HG02852 (cell line): ENCODE measurements at regions not wholly inside any gene's neighbourhood (a gene's known extent, or its start where the extent isn't known, plus 50 kb on each side); places are given as distances from the start of the nearest gene placed in this dataset.
"Not testable (repeated sequence)": the region's sequence is repeated elsewhere in the genome, so short reads cannot be mapped to it uniquely, and the experiment has no call there.

ENCODE experiments used
- ATAC-seq: cut with Tn5 transposase; IDR thresholded peaks from one replicate; pipeline ENCODE4 v1.9.1; 2021; ENCODE audit warnings: mild to moderate bottlenecking, moderate library complexity; ENCODE audit not compliant: unreplicated experiment

DNA sequence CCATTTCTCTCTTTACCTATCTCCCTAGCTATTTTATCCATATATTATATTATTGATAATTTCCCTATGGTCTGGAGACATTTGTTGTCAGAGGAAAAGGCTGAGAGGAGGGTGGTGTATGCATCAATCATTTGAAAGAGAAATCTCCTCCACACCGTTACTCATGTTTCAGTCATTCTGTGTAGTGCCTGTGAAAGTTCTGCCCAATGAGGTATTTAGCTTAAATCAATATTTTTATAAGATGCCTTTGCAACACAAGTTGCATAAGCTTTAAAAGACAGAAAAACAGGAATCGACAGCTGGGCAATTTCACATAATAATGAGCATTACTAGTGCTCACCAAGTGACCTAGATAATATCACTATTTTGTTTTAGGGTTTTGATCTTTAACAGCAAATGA, 363.7 kb upstream of the FSIP2 start:
- no peak for ATAC-seq

DNA sequence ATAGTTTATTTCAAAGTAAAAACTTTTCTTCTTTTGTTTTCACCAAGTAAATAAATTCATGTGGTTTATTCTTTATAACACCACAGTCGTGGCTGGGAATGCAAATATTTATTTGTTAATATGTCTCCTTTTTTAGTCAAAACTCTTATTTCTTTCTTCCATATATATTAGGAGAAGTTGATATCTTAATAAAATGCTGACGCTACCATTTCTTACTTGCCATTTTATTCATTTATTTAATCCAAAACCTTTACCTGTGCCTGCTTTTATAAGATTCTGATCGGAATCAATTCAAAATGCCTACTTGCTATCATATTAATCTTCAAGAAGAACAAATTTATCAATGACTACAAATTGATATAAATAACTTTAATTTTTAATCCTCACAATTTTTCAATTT, 362.9 kb upstream of the FSIP2 start:
- ATAC-seq: no peak

DNA sequence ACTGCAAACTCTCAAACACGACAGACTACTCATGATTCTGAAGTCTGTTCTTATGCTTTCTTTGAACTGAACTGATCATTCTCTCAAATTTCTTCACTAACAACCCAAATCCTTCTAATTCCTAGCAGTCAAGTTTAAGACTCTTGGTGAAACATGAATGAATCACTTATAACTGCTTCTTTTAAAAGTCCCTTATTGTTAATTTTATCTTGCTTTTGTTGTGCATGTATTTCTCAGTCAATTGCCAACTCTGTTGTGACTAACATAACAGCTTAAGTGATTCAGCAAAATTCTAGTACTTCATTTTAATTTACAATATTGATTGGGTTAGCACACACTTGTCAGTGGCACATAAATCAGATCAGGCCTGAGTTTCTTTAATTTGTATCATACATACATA, 357.0 kb upstream of the FSIP2 start:
- ATAC-seq: no peak

DNA sequence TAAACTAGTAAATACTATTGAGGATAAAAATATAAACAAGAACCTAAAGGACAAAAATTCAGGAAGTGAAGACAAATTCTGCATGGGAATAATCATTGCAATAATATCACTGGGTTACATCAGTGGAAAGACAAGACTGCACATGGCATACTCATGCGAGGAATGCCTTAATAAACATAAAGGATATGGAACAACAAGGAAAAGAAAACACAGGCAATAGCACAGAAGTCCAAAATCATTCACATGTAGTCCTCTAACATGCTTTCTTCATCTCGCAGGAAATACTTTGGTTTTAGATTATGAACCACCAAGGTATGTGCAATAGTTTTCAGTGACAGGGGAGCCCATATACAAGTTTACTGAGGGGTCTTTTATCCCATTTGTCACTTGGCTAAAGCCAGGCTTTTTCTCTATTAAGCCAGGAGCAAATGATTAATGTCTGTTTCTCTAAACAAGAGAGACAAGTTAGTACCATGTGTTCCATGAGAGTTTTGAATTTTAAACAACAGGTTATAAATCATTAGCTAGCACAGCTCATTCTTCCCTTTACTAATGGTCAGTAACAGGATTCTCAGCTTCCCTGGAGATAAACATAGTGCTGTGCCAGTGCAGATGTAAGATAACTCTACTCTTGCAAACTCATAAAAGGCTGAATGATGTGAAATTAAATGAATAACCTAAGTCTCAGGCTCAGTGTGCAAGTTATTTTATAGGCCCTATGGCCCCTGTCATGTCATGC, 353.6 kb upstream of the FSIP2 start:
- ATAC-seq: no peak

DNA sequence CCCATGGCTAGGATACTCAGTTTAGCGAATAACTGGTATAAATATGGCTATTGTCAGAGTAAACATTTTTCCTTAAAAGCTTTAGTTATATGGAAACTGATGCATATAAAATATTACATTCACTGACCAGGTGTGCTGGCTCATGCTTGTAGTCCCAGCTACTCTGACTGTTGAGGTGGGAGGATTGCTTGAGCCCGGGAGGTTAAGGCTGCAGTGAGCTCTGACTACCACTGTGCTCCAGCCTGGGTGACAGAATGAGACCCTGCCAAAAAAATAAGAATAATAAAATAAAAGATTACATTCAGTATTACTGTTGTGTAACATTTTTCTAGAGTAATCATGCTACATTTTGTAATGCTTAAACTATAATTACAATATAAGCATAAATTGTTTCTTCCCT, 350.4 kb upstream of the FSIP2 start:
- ATAC-seq: no peak

DNA sequence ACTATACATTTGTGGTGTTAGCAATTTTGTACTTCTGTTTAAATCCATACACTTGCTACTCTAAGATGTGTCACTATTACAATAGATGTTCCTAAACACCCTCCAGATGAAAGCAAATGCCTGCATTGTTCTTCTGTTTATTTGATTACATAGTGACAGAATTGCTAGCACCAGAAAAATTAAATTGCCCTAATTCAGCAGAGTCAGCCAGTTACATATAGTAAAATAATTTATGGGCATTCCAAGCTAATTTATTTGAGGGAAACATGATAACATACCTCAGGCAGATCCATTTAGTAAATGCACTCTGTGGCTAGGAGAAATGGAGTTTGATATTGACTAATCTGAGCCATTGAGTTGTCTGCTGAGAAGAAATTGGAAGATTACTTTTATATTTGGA, 347.1 kb upstream of the FSIP2 start:
- ATAC-seq: no peak

DNA sequence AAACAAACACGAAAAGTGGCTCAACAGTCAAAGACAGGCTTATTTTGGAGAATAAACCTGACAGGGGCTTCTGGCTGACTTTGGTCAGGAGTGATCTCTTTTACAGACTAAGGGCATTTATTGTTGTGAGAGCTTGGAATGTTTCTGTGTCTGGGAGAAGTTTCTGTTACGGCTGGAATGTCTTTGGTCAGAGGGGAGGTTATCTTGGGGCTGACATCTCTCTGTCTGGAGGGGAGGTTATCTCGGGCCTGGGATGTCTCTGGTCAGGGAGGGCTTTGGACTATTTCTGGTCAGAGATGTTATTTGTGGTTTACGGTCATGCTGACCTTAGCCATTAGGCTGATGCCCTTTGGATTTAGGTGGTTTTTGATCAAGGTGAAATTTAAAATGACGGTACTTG, 345.5 kb upstream of the FSIP2 start:
- ATAC-seq: no peak

DNA sequence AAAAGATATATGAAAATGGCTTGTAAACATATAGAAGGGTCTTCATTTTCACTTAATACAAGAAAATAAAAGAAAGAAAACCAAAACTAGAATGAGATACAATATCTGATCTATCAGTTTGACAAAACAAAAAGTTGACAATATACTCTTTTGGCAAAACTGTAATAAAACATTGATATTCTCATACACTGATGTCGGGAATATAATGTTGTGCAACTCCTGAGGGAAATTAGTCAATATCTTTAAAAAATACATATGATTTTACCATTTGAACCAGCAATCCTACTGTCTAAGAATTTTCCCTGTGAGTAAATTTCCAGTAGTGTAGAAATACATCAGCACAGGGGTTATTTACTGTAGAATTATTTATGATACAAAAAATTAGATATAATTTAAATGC, 336.1 kb upstream of the FSIP2 start:
- ATAC-seq: no peak

DNA sequence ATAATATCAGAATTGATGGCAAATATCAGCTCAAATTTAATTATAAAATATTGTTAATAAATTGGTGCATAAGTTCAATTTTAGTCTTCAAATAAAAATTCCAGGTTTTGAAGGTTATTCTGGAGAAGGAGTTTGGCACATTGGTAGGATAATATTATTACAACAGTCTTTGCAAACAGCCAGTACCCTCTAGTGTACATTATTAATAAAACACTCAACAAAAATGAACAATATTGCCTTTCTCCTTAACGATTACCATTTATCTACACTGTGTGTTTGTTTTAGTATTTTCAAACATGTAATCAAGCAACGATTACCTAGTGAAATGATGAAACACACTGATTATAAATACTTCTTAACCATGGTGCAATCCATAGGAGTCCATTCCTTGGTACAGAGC, 334.0 kb upstream of the FSIP2 start:
- ATAC-seq: no peak

DNA sequence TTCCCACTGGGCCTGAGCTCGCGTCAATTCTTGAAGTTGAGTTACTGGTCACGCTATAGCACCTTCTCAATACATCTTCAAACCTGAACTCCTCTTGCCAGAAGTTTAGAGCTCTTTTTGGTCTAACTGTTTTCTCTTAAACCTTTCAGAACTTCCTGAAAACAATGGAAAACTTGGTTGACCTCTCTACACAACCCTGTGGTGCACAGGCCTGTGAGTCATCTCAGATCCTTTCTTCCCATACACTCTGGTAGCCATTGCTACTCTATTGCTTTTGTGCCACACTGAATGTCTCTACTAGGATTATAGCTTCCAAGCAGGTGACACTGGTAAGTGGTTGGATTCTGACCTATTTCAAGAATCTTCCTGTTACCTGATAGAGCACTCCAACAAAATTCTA, 321.5 kb upstream of the FSIP2 start:
- ATAC-seq: no peak

DNA sequence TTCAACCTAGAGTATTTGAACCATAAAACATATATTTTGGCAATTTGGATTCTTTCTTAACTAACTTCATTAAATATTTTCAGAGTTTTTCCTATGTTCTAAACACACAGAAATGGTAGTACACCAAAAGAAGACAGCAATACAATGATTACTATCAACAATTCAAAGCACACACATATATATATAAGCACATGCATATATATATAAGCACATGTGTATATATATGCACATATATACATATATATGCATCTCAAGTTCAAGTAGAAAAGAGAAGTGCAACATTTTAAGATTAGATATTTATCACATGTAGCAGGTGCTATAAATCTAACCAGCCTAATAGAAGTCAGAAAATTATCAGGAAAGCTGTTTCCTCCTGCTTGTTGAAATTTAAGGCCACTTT, 320.9 kb upstream of the FSIP2 start:
- no peak for ATAC-seq

DNA sequence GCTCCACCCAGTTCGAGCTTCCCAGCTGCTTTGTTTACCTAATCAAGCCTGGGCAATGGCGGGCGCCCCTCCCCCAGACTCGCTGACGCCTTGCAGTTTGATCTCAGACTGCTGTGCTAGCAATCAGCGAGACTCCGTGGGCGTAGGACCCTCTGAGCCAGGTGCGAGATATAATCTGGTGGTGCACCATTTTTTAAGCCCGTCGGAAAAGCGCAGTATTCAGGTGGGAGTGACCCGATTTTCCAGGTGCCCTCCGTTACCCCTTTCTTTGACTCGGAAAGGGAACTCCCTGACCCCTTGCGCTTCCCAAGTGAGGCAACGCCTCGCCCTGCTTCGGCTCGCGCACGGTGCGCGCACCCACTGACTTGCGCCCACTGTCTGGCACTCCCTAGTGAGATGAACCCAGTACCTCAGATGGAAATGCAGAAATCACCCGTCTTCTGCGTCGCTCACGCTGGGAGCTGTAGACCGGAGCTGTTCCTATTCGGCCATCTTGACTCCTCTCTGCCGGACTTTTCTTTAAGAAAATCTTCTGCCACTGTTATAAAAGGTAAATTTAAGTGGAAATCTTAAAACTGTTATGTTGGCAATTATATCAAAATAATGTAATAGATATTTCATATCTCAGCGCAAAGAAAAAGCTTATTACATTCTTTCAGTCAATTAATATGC, 313.5 kb upstream of the FSIP2 start:
- ATAC-seq: not testable (repeated sequence)

DNA sequence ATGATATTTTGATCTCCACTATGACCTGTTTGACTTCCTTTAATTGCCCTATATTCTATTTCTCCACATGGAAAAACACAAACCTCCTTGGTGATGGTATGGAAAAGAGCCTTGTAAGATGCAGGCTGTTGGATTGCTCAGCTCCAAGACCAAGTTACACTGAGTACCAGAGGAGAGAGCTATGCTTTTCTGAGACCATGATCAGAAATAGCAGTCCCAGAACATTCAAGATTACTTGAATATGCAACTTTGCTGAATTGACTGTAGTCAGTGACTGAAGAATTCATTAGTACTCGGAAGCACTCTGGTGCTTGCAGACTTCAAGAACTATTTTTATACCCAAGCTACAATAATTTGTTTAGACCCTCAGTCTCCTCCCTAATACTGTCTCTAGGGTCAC, 310.6 kb upstream of the FSIP2 start:
- ATAC-seq: no peak

DNA sequence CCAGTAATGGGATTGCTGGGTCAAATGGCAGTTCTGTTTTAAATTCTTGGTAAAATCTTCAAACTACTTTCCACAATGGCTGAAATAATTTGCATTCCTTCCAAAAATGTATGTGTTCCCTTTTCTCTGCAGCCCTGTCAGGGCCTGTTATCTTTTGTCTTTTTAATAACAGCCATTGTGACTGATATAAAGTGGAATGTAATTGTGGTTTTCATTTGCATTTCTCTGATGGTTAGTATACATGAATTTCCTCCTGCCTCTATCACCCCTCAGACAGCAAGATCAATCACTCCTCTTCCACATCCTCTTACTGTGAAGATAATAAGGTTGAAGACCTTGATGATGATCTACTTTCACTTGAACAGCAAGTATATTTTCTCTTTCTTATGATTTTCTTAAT, 304.8 kb upstream of the FSIP2 start:
- ATAC-seq: no peak

DNA sequence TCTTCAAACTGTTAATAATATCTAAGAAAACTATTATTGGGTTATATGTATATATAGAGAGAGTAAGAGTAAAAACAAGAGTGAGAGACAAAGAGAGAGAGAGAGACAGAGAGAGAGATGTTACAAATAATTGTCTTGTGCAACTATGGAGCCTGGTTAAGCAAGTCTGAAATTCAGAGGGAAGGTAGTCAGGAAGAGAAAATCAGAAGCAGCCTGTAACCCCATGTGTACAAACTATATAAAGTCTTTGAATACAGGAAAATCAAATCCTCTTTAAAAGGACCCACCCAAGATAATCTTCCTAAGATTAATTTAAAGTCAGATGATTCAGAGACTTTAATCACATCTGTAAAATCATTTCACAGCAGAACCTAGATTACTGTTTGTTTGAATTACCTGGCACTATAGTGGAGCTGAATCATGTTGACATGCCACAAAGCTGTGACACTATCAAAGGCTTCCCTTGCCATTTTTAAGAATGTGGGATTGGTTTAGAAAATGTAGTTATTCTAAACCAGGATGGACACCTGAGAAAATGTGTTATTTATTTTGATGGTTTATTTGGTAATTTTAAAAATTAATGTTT, 301.7 kb upstream of the FSIP2 start:
- no peak for ATAC-seq

DNA sequence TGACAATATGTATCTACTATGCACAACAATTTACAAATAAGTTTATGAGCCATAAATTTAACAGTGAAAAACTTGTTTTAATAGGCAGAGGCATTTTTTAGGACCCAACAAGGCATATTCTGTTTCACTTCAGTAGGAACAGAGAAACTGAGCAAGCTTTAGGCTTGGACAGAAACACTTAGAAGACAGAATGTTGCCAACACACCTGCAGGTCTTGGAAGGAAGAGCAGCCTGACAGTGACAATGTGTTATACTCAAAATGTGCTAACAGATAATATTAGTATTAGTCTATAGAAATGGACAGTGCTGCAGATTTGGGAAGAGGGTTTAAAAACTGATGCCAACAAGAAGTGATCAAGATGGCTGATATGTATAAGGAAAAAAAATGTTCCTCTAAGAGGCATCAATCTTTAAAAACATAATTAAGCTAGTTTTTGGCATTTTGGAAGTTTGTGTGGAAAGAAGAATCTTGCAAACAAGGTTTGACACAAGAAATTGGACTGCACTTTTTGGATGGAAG, 297.1 kb upstream of the FSIP2 start:
- ATAC-seq: no peak

DNA sequence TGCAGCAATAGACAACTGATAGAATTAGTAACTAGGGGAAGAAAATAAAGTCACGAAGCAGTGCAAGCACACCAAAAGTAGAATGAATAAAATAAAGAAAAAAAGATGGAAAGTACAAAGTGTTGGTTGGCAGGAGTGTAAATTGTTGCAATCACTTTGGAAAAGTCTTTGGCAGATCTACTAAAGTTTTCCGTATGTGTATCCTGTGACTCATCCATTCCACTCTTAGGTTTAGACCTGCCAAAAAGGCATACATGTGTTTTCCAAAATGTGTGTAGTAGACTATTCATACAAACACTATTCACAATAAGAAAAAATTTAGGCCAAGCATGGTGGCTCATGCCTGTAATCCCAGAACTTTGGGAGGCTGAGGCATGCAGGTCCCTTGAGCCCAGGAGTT, 282.1 kb upstream of the FSIP2 start:
- no peak for ATAC-seq

DNA sequence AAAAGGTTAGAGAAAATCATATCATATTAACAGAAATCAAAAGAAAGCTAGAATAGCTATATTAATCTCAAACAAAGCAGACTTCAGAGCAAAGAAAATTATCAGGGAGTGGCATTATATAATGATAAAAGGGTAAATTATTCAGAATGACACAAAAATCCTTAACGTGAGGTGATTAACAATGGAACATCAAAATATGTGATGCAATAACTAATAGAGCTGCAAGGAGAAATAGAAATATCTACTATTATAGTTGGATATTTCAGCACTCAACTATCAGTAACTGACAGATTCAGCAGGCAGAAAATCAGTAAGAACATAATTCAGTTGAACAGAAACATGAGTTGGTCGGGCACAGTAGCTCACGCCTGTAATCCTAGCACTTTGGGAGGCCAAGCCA, 275.1 kb upstream of the FSIP2 start:
- ATAC-seq: no peak

DNA sequence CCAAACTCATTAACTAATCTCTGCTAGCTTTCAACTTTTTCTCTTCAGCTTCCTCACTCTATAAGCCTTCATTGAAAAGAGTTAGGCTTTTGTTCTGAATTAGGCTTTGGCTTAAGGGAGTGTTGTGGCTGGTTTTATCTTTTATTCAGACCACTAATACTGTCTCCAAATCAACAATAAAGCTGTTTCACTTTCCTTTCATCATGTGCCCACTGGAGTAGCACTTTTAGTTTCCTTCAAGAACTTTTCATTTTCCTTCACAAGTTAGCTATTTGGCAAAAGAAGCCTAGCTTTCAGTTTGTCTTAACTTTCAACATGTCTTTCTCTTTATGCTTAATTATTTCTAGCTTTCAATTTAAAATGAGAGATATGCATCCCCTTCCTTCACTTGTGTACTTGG, 271.7 kb upstream of the FSIP2 start:
- ATAC-seq: no peak

DNA sequence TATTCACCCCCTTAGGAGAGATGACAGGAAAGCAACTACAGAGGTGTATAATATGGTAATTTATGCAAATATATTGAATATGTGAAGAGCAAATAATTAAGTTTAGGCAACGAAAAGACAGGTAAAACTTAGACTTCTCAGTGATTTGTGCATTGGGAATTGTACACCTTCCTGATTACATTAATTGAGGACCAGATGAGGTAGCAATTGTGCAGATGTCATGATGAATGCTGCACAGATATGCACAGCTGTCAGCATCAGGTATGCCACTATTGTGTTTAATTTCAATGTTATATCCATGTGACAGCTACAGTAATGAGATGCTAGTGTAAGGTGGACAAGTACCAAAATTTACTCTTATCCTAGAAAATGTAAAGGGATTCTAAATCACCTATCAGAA, 267.2 kb upstream of the FSIP2 start:
- ATAC-seq: no peak

DNA sequence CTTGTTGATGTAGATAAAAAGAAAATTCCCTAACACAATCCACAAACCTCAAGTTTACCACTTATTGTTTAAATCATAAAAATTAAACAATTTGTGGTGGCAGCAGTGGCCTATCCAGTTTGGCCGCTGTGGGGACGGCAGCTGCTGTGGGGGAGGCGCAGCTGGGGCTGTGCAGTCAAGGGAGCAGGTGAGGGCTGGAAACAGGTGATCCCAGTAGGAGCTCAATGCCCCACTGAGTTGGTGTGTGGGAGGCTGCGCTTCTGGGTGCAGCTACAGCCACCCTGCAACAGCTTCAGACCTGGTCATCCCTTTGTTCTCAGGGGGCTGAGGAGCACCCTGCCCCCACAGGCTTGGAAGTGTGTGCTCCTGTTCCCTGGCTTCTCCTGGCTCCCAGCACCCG, 266.0 kb upstream of the FSIP2 start:
- ATAC-seq: no peak

DNA sequence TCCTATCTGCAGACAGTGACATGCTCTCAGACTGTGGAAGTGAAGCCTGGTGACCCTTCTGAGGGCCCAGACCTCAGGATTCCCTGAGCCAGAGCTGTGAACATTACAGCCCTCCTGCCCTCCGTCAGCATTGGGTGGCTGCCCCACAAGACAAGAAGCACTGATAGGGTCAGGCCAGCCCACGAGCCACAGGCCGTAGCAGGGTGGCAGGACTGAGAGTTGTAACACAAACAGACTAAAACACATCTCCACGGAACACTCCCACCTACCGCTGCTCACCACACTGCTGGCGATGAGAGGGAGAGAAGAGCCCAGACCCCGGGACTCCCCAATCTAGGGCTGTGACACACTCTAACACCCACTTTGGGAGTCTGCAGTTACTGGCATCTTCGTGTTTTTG, 264.8 kb upstream of the FSIP2 start:
- no peak for ATAC-seq
